ENCODE measurements at regions not wholly inside any gene's neighbourhood (a gene's known extent, or its start where the extent isn't known, plus 50 kb on each side); places are given as distances from the start of the nearest gene placed in this dataset.

DNA sequence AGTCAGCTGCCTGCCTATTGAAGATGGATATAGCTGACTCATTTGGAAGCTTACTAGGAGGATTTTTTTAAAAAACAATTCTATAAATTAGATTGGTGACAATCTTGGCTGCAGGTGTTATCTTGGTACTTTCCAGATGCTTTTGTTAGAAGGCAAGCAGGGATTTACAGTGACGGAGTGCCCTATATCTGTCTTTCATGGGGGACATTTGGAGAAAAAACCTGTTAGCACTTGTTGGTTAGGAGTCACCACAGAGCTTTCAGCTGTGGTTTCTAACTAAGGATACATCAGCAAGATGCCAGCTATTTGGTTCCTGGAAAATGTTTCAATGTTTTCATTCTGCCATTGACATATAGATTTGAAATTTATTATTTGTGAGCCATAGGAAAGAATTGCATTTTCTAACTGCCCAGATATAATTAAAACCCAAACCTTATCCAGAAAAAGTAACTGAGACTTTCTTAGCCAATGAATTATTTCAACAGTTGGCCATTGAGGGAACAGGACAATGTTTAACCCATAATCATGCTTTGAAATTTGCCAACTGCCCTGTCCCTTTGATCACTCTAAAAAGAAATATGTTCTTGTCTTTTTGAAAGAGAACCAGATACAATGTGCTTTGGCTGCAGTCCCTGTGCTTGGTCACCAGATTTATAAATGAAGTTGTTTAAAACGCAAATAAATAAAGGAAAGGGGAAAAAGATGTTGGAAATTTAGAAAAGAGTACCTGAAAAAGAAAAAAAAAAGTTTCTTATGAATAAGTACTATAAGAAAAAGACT, 761.0 kb upstream of the CXADR start:
- no peak for DNase-seq (ENCODE audit: low spot score)

DNA sequence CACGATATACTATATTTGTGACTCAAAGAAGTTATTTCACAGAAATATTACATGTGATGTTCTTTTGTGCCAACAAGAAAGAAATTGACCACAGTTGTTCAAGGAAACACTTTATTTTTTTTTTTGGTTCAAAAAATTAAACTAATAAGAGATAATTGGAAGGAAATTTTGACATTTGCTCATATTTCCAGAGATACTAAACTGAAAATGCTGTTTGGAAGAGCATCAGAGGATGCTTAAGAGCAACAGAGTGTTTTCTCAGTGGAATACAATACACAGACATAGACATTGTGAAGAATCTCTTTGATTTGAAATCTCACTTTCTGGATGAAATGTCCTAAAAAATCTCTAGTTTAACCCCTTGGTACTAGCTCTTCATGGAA, 760.4 kb upstream of the CXADR start:
- DNase-seq (ENCODE audit: low spot score), result no peak

DNA sequence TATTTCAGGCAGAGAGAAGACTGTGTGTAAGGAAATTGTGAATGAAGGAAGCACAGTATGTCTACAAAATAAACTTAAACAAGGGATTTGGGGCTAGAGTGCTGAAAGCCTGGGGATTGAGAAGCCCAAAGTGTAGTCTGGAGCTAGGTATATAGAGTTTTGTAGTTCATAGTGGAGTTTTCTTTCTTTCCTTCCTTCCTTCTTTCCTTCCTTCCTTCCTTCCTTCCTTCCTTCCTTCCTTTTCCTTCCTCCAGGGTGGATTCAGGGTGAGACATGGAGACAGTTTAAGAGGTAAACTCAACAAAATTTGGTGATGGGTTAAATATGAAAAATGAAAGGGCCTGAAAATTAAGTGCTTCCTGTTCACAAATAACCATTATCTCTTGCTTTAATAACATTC, 757.8 kb upstream of the CXADR start:
- no peak for DNase-seq (ENCODE audit: low spot score)

DNA sequence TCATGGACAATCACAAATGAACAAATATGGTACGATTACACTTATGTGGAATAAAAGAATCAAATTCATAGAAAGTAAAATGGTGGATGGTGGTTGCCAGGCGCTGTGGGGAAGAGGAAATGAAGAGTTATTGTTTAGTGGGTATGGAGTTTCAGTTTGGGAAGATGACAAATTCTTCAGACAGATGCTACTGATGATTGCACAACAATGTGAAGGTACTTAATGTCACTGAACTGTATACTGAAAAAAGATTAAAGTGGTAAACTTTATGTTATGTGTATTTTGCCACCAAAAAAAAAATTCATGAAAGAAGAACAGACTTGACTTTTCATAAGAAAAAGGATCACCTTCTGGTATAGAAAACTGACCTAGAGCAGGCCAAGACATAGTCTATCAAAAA, 745.6 kb upstream of the CXADR start:
- no peak for DNase-seq (ENCODE audit: low spot score)

DNA sequence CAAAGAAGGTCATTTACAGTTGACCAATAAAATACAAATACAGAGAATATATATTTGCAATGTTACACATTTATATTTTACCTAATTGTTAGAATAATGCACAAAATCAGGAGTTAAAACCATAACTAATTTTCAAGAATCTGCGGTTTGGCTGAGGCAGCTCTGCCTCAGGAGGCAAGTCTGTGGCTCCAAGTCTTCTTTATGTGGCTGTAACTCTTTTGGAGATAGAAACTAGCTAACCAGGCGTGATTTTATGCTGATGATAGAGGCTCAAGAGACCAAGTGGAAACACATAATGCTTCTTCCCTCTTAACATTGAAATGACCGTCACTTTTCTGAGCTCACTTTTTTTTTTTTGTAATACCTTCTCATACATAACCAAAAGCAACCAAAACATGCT, 744.7 kb upstream of the CXADR start:
- no peak for DNase-seq (ENCODE audit: low spot score)

DNA sequence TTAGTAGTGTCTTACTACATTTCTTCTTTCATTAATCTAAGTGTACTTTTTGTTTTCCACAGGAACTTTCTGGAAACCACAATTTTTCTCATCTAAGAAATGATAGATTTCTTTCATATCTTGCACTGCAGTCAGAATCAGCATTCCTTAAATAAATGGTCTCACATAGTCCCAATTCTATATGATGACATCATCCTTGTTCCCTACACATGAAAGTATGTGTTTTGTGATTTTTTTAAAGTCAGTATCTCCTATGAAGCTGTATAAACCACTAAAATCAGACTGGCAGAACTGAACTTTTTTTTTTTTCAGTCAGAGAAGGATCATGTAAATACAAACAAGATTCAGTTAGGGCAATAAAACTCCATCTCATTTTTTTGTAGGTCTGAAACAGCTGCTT, 742.6 kb upstream of the CXADR start:
- DNase-seq (ENCODE audit: low spot score), result no peak

DNA sequence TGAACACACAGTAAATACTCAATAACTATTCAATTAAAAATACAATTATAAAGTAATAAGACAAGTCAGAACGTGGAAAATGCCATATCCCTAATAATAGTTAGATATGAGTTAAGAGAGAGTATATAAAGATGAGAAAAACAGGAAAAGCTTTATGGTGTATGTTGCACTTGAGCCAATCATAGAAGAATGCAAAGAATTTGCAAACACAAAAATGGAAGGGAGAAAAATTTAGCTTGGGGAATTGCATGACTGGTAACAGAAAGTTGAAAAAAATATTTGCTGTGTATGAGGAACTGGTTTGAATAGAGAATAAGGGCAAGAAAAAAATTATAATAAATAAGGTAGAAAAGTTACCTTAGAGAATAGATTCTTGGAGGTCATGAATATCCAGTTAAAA, 739.6 kb upstream of the CXADR start:
- DNase-seq (ENCODE audit: low spot score), result no peak

DNA sequence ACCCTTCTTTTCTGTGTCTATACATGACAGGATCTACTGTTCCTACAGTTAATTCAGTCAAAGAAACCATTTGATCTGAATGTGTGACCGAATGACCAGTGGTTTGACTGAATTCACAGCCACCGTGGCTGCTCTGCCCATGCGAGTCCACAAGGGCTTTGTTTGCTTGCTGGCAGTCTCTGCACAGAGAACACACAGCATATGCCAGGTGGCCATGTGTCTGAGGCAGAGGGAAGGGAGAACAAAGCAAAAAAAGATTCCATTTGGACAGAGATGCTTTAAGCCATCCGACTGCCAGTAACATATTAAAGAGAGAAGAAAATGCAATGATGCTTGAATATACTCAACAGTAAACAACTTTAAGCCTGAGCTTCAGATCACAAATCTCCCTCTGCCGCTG, 737.8 kb upstream of the CXADR start:
- DNase-seq (ENCODE audit: low spot score), result no peak

DNA sequence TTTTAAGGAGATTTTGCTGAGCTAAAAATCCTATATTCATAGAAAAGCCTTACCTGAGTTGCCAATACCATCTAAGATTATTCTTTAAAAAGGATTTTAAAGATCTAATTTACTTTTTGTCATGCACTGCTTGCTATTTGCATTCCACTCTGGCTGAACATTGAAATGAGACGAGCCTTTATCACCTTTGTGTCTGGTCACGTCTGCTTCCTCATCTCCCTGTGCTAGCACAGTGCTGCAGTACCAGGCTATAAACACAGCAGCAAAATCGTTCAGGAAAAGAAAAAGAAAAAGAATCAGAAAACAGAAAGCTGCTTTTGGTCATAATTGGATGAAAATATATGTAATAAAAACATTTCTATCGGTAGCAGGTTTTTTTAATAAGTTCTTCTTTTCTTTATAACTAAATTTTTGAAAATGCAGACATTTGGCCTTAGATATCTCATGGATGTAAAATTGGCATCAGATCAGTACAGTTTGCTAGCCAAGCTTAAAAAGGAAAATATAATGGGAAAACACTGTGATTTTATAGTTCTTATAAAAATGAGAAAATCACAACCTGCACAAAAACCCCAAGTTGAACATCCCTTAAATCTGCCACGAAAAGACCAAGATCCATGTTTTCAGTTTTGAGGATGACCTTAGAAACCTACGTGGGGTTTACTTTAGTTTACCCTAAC, 735.7 kb upstream of the CXADR start:
- no peak for DNase-seq (ENCODE audit: low spot score)

DNA sequence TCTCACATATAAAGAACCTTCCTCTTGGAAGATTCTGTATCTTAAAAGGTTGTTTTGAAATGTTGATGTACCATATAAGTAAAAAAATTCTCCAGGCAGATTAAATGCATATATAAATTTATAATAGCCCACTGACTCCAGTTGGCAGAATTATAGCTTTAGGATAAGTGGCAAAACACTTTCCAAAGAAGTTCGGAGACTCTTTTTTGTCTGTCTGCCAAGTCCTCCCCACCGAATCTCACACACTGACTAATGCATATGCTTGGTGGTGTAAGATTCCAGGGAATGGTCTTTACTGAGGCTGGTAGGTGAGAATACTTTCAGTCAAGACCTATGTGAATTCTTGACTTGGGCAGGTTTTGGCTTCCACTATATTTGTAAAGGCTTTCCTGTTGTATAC, 724.3 kb upstream of the CXADR start:
- no peak for DNase-seq (ENCODE audit: low spot score)

DNA sequence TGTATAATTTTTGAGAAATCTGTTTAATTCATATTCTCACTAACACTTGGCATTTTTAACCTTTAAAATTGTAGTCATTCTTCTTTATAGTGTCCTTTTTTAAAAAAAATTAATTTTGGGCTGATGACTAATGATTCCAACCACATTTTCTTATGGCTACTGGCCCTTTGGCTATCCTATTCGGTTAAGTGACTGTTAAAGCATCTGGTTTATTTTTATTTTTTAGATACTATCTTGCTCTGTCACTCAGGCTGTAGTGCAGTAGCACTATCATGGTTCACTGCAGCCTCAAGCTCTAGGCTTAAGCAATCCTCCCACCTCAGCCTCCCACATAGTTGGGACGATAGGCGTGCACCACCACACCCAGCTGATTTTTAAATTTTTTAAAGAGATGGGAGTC, 723.2 kb upstream of the CXADR start:
- DNase-seq (ENCODE audit: low spot score), result no peak

DNA sequence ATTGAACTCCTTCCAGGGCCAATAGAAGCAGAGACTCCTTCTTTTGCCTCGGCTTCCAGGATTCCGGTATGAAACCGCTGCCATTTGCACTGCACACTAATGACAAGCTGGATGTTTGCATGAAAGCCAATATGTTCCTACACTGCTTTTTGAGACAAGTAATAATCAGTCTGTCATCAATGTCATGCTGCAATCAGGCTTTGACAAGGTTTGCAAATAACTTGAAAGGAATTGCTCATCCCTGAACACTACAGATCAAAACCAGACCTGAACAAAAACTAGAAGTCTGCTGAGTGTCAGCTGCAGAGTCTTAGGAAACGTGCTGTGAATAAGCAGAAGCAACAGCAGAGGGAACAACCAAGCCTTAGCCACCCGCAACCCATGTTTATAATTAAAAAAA, 720.7 kb upstream of the CXADR start:
- no peak for DNase-seq (ENCODE audit: low spot score)

DNA sequence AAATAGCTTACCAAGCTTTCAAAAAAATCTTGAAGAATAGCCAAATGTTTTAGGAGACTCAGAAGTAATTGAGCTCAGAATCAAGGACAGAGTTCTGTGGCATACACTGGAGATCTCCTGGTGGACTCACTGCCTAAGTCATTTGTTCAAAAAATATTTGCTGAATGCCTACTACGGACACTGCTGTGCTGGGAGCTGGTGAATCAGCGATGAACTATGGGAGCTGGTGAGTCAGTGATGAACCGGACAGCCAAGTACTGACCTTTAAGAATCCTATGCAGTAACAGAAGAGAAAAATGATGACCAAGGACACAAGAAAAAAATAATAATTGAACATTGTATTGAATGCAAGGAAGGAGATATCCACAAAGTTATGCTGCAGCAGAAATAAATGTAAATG, 717.9 kb upstream of the CXADR start:
- DNase-seq (ENCODE audit: low spot score), result no peak

DNA sequence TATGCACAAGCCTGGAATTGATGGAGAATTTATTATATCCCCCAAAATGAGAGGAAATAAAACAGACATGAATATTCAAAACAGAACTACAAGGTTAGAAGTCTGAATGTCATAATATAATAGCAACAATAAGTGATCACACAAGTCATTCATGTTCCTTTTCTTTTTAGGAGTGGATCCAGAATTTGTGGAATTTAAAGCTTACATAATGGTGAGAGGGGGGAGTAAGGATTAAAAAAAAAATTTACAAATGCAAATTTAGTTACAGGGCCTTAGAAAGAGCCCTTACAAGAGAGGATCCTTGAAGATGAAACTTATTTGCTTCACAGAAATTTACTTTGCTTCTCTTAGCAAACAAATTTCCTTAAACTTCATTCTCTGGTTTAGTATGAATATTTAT, 716.1 kb upstream of the CXADR start:
- DNase-seq (ENCODE audit: low spot score), result no peak

DNA sequence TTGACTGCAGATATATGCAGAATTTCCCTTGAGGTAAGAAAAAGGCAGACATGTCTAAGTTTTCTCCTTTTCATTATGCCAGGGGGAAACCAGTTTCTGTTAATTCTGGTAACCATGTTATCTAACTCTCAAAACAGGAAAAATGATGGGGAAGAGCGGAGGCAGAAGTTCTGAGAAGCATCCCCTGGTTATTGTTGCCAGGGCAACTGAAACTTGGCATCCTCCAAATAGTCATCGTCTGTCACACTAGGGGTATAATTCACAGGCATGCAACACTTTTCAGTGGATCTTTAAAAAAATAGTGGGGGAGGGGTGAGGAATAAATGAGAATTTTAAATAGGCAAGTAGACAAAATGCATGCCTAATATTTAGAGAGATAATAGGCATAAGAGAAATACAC, 715.3 kb upstream of the CXADR start:
- no peak for DNase-seq (ENCODE audit: low spot score)

DNA sequence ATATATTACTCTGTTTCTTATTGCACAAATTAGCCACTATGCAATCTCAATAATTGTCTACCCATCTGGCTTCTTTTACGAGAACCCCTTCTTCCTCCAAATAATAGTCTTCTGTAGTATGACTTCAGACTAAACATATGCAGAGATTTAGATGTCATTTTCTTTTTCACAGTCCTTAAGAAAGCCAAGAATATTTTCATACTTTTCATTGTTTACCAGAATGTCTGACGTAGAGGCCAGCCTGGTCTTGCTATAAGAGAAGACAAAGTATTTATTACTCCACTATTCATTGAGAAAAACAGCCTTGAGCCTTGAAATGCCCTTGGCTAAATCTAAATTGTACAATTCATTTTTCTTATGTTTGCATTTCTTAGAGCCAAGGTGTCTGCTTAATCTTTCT, 714.9 kb upstream of the CXADR start:
- DNase-seq (ENCODE audit: low spot score), result no peak

DNA sequence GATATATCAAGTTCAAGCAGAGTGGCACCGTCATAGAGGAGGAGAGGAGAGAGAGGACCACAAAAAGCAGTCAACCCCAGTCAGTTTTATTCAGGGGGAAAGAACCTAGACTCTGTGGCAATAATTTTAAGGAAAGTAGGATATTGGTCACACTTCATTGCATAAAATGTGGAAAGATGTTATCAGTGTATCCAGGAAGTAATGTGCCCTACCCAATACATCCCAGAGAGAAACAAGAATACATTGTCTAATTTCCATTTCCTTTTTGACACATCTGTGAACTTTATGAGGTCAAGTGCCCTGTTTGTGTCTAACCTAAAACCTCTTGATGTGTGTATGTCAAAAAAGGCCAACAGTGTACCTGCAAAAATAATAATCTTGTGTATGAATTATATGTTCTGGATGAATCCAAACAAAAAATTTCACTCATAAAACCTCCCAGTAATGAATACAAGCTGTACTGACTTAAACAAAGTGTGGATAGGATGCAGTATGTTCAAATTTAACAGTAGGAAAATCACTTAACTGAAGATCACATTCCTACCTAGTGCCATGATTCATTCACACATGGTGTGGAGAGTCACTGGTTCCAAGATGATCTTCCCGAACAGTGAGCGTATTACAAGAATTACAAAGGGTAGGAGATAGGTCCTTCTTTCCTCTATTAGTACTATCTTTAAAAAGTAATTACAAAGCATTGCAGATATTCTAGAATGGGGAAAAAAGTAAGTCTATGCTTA, 712.1 kb upstream of the CXADR start:
- no peak for DNase-seq (ENCODE audit: low spot score)

DNA sequence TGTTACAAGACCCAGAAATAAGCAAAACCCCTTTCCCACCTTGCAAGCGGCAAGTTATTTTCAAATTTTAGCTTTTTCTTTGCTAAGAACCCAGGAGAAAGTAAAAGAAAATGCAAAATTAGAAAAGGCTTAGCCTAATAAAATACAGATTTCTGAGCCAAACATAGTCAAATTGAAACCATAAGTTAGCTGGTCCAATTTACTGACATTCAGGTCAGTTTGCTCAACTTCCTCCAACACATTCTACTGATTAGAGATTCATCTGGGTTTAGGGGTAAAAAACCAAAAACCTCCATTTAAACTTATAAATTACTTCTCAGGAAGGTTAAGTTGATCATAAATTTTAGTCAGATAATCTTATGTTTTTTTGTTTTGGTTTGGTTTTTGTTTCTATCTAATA, 701.8 kb upstream of the CXADR start:
- no peak for DNase-seq (ENCODE audit: low spot score)

DNA sequence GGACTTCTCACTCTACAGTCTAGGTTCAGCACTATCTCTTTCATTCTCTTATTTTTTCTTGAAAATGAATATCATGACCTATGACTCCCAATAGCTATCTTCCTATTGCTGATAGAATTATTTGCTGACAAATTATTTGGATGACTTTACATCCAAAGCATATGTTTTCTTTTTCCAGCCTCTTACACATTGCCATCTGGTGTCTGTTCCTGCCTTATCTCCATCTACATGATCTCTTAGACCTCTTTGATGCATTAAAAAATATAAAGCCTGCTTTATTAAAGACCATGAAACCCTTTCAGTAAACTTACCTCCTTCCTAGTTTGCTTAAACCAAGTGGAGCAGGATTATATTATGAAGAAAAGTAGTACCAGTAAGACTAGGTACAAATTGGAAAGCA, 700.9 kb upstream of the CXADR start:
- DNase-seq (ENCODE audit: low spot score), result no peak

DNA sequence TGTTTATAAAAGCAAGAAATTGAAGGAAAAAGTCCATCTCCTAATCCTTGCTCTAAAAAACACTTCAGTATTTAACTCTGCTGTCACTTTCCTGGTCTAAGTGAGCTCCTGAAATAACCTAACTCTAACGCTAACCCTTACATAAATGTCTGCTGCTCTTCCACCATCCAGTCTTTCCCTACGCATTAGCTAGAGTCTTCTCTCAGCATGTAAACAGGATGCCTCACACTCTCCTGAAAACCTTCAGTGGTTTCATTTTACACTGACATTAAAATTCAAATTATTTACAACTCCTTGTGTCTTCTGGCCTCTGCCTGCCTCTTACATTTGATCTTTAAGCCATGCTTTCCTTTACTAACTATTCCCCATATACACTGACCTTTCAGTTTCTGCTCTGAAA, 697.6 kb upstream of the CXADR start:
- DNase-seq (ENCODE audit: low spot score), result no peak

DNA sequence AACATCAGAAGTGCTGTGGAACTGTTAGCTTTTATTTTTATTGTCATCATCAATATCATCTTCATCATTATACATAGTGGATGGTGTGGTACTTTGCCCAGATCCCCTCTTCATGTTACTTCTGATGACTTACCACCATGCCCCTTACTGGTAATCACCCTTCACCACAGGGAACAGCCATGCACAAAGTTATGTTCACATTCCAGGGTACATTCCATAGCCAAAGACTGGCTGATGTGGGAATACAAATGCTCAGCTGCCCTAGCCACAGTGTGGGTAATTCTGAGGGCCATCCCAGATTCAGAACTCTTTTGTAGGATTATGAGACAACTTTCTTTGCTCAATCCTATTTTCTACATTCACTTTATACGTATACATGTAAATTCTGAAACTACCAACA, 691.3 kb upstream of the CXADR start:
- no peak for DNase-seq (ENCODE audit: low spot score)

DNA sequence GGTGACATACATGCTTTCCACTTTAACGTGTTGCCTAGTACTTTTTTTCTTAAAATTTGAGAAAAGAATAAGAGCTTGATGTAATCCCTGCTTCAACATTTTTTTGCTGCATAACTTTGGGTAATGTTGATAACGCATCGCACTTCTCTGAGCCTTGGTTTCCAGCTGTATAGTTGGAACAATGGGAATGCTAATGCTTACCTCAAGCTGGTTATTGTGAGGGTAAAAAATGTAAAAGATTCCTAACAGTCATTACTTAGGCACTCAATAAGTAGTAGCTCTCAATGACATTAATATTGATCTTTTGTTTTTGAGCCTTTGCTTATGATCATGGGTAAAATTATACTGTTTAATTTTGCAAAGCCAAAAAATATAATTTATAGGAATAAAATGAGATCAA, 683.3 kb upstream of the CXADR start:
- no peak for DNase-seq (ENCODE audit: low spot score)

DNA sequence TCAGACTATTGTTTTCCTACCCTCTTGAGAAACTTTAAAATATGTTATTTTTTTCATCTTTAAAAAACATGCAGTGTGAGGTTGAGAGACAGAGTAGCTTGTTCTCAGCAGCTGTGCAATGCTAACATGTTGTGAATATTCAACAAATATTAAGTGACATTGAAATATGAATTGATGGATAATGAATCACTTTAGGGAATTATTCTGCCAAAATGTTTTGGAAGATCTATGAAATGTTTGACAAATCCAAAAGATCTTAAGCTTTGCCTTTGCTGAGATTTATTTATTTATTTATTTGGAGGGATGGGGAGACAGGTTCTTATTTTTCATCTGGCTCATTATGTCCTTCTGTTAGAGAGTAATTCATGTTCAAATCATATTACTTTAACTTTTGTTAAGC, 680.1 kb upstream of the CXADR start:
- DNase-seq (ENCODE audit: low spot score), result no peak

DNA sequence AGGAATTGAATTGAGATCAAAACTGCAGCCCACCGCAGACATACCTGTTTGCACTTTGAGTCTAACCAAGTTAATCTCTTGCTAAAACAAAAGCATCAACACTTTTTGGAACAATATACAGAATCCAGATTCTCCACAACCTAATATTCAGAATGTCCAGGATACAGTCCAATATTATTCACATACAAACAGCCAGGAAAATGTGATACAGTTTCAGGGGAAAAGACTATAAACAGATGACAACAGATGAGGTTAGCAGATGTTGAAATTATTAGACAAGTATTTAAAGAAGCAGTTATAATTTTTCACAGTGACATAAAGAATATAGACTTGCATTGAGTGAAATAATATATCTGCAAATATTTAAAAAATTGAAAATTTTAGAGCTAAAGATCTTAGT, 678.1 kb upstream of the CXADR start:
- DNase-seq (ENCODE audit: low spot score), result no peak
